SK-N-SH (cell line): ENCODE measurements at regions not wholly inside any gene's neighbourhood (a gene's known extent, or its start where the extent isn't known, plus 50 kb on each side); places are given as distances from the start of the nearest gene placed in this dataset.

Experiments used
- CTCF ChIA-PET: fragments of 300-600, 350-600 bp; formaldehyde crosslinking; extraction: SDS; loops from one replicate; lab custom pipeline; 2021; lab: Yijun Ruan, JAX
- POLR2A ChIA-PET: fragments of 350-600 bp; sonication (Branson Sonifier 250); formaldehyde crosslinking; extraction: SDS; loops from one replicate; lab custom pipeline; 2020; ENCODE audit warnings: antibody characterized with exemption, inconsistent platforms; lab: Yijun Ruan, JAX
- DNase-seq: peaks from one replicate; pipeline ENCODE4 v3.0.0; 2012
- H2AFZ ChIP-seq: fragments of 200-600 bp; sonication (generic); 2 replicates; pipeline ENCODE4 v1.8.1; 2016; ENCODE audit warnings: antibody characterized with exemption, mild to moderate bottlenecking, low read depth
- H3F3A ChIP-seq: fragments of 200-600 bp; sonication (generic); replicated peaks from 2 replicates; pipeline ENCODE3; 2016; ENCODE audit warnings: antibody characterized with exemption, mild to moderate bottlenecking; ENCODE audit not compliant: insufficient read depth
- H3K27ac ChIP-seq, 2 experiments: fragments of 200-500 bp in 1 of 2; fragments of 200-600 bp in 1 of 2; sonication (Bioruptor generic) in 1 of 2; sonication (generic), shearing (Covaris generic) in 1 of 2; 2 replicates each; pipeline versions ENCODE4 v1.5.1 to v1.6.1; 2014 to 2016; ENCODE audit warnings: low read depth in 2 of 2, inconsistent platforms in 1 of 2, low read length in 1 of 2, mild to moderate bottlenecking in 1 of 2, mixed read lengths in 1 of 2
- H3K27me3 ChIP-seq: fragments of 200-600 bp; sonication (generic), shearing (Covaris generic); 2 replicates; pipeline ENCODE4 v1.6.1; 2016; ENCODE audit warnings: mixed run types; ENCODE audit not compliant: insufficient read depth
- H3K36me3 ChIP-seq, 2 experiments: fragments of 200-500 bp in 1 of 2; fragments of 200-600 bp in 1 of 2; sonication (Bioruptor generic) in 1 of 2; sonication (generic) in 1 of 2; replicated peaks in 1 of 2; 2 replicates each; pipeline versions ENCODE3 to v1.5.1; 2014 to 2016; ENCODE audit warnings: low read length in 1 of 2, mild to moderate bottlenecking in 1 of 2; ENCODE audit not compliant: insufficient read depth in 2 of 2, control insufficient read depth in 1 of 2
- H3K4me1 ChIP-seq, 2 experiments: fragments of 200-500 bp in 1 of 2; fragments of 200-600 bp in 1 of 2; sonication (Bioruptor generic) in 1 of 2; sonication (generic), shearing (Covaris generic) in 1 of 2; 2 replicates each; pipeline versions ENCODE4 v1.5.1 to v1.6.1; 2014 to 2016; ENCODE audit warnings: low read depth in 1 of 2, low read length in 1 of 2, mixed run types in 1 of 2; ENCODE audit not compliant: insufficient read depth in 2 of 2, control insufficient read depth in 1 of 2
- H3K4me2 ChIP-seq: fragments of 200-600 bp; sonication (generic), shearing (Covaris generic); 2 replicates; pipeline ENCODE4 v1.6.1; 2017; ENCODE audit warnings: mixed run types
- H3K4me3 ChIP-seq, 2 experiments: fragments of 200-500 bp in 1 of 2; fragments of 200-600 bp in 1 of 2; sonication (Bioruptor generic) in 1 of 2; sonication (generic), shearing (Covaris generic) in 1 of 2; 2 replicates each; pipeline versions ENCODE4 v1.5.1 to v1.8.1; 2014 to 2016; ENCODE audit warnings: low read depth in 2 of 2, inconsistent platforms in 1 of 2, low read length in 1 of 2, mild to moderate bottlenecking in 1 of 2, mixed read lengths in 1 of 2, moderate library complexity in 1 of 2
- H3K79me2 ChIP-seq: fragments of 200-600 bp; sonication (generic); 2 replicates; pipeline ENCODE4 v1.8.1; 2017; ENCODE audit warnings: mild to moderate bottlenecking; ENCODE audit not compliant: insufficient read depth
- H3K9ac ChIP-seq: fragments of 200-600 bp; sonication (generic); 2 replicates; pipeline ENCODE4 v1.6.1; 2017; ENCODE audit warnings: mixed run types
- H3K9me2 ChIP-seq: fragments of 200-600 bp; sonication (generic); 2 replicates; pipeline ENCODE4 v1.6.1; 2017; ENCODE audit warnings: mixed run types
- H3K9me3 ChIP-seq: fragments of 200-600 bp; sonication (generic); 2 replicates; pipeline ENCODE4 v1.6.1; 2017; ENCODE audit warnings: mixed run types, mild to moderate bottlenecking, moderate library complexity
- H4K20me1 ChIP-seq: fragments of 200-600 bp; sonication (generic); 2 replicates; pipeline ENCODE4 v1.6.1; 2017; ENCODE audit warnings: mild to moderate bottlenecking, mixed run types; ENCODE audit not compliant: insufficient read depth
- CHD2 ChIP-seq: fragments of 150-350 bp; IDR thresholded peaks from 2 replicates; pipeline ENCODE4 v1.6.1; 2018; ENCODE audit warnings: low read length; ENCODE audit not compliant: partially characterized antibody
- CTCF ChIP-seq: fragments of 200-600 bp; sonication (generic); IDR thresholded peaks from 2 replicates; pipeline ENCODE4 v1.6.1; 2017; ENCODE audit warnings: antibody characterized with exemption, mild to moderate bottlenecking, moderate library complexity
- ELF1 ChIP-seq: IDR thresholded peaks from 2 replicates; pipeline ENCODE4 v1.4.0; 2012
- EP300 ChIP-seq, 2 experiments: IDR thresholded peaks; 2 replicates each; pipeline versions ENCODE4 v1.4.0 to v1.6.1; 2012; ENCODE audit warnings: borderline replicate concordance in 1 of 2, low read depth in 1 of 2, low read length in 1 of 2
- EZH2phosphoT487 ChIP-seq: fragments of 200-600 bp; sonication (generic); IDR thresholded peaks from 2 replicates; pipeline ENCODE4 v1.6.1; 2017; ENCODE audit warnings: low read depth, mixed run types, mild to moderate bottlenecking, antibody characterized with exemption, moderate library complexity, borderline replicate concordance
- GATA2 ChIP-seq: sonication (generic); formaldehyde crosslinking; IDR thresholded peaks from 2 replicates; pipeline ENCODE4 v1.5.0; 2020; ENCODE audit warnings: mild to moderate bottlenecking, missing genetic modification reagents
- MXI1 ChIP-seq: IDR thresholded peaks from 2 replicates; pipeline ENCODE4 v1.6.1; 2012; ENCODE audit warnings: mild to moderate bottlenecking, low read depth, low read length, improper control_type of control experiment
- NFIC ChIP-seq: IDR thresholded peaks from 2 replicates; pipeline ENCODE4 v1.4.0; 2012; ENCODE audit warnings: borderline replicate concordance
- NRF1 ChIP-seq: IDR thresholded peaks from 2 replicates; pipeline ENCODE4 v1.6.1; 2012; ENCODE audit warnings: low read depth, mild to moderate bottlenecking, low read length
- POLR2AphosphoS5 ChIP-seq: IDR thresholded peaks from 2 replicates; pipeline ENCODE4 v1.6.1; 2012; ENCODE audit warnings: low read depth, low read length
- RAD21 ChIP-seq: IDR thresholded peaks from 2 replicates; pipeline ENCODE4 v1.6.1; 2012; ENCODE audit warnings: mild to moderate bottlenecking, low read length
- RFX5 ChIP-seq: IDR thresholded peaks from 2 replicates; pipeline ENCODE4 v1.6.1; 2012; ENCODE audit warnings: mild to moderate bottlenecking, improper control_type of control experiment, low read length
- SIN3A ChIP-seq: IDR thresholded peaks from 2 replicates; pipeline ENCODE4 v1.6.1; 2012; ENCODE audit warnings: low read depth, mild to moderate bottlenecking, low read length, moderate library complexity, borderline replicate concordance
- SMC3 ChIP-seq: IDR thresholded peaks from 2 replicates; pipeline ENCODE4 v1.6.1; 2012; ENCODE audit warnings: low read depth, low read length, improper control_type of control experiment
- TAF1 ChIP-seq: IDR thresholded peaks from 2 replicates; pipeline ENCODE4 v1.6.1; 2012; ENCODE audit warnings: low read depth, mild to moderate bottlenecking, low read length, moderate library complexity, borderline replicate concordance
- TCF12 ChIP-seq: IDR thresholded peaks from 2 replicates; pipeline ENCODE4 v1.4.0; 2012
- TEAD4 ChIP-seq: IDR thresholded peaks from 2 replicates; pipeline ENCODE4 v1.4.0; 2012; ENCODE audit warnings: mild to moderate bottlenecking, borderline replicate concordance; ENCODE audit not compliant: insufficient read depth
- USF2 ChIP-seq: fragments of 150-350 bp; IDR thresholded peaks from 2 replicates; pipeline ENCODE4 v1.6.1; 2017; ENCODE audit warnings: antibody characterized with exemption, low read length, low read depth, borderline replicate concordance
- ZBTB33 ChIP-seq: IDR thresholded peaks from 2 replicates; pipeline ENCODE4 v1.4.0; 2012; ENCODE audit warnings: low read depth, borderline replicate concordance
- WGBS: methylation state at CpG from one replicate; pipeline ENCODE4 v1.1.6; 2017; ENCODE audit warnings: low lambda C conversion rate; 5-methylcytosine and 5-hydroxymethylcytosine counted together

GRCh38 chr12:60724984-60725383 lies 1129.2 kb downstream of the SLC16A7 start:
- Histone ChIP-seq H3K9me3 (0 out of 2 replicates have a peak, but pooled peaks cover 7% of the 10 kb centered on the region), H3K4me1 (no peaks in the 10 kb centered on the region), H3K27me3 (no peaks in the 10 kb centered on the region), H3K36me3 (no peaks in the 10 kb centered on the region), H3K9ac (no peak overlapping the region), H3F3A (no peaks in the 10 kb centered on the region), H3K4me2 (no peak overlapping the region), H3K9me2 (no peaks in the 10 kb centered on the region), H2AFZ (no peak overlapping the region), H3K27ac (no peak overlapping the region), H4K20me1 (no peaks in the 10 kb centered on the region), H3K79me2 (no peaks in the 10 kb centered on the region), H3K4me3 (no peak overlapping the region)
- no peak for DNase-seq
- ChIA-PET POLR2A (no interaction called here), CTCF (no interaction called here)
- TF ChIP-seq NRF1 (no peak), RFX5 (no peak), ZBTB33 (no peak), NFIC (no peak), RAD21 (no peak), EP300 (IDR thresholded peaks at IDR 0.05; ENCODE audit: borderline replicate concordance in 1 of 2, low read depth in 1 of 2, low read length in 1 of 2) (no peak), TEAD4 (no peak), TCF12 (no peak), CHD2 (no peak), POLR2AphosphoS5 (no peak), EZH2phosphoT487 (no peak)

- Histone ChIP-seq H3K4me3 (no peak overlapping the region), H3K4me1 (no peaks in the 10 kb centered on the region), H4K20me1 (no peaks in the 10 kb centered on the region), H3K27me3 (no peaks in the 10 kb centered on the region), H3K27ac (no peak overlapping the region), H3K9ac (no peak overlapping the region), H3K79me2 (no peaks in the 10 kb centered on the region), H3K9me2 (no peaks in the 10 kb centered on the region), H3K36me3 (no peaks in the 10 kb centered on the region), H2AFZ (no peak overlapping the region), H3F3A (no peaks in the 10 kb centered on the region), H3K4me2 (no peak overlapping the region), H3K9me3 (peaks cover 5% of the 10 kb centered on the region; the same call in 1 of the 2 replicates)
- 0% methylated on average over 1 of the region's 1 CpG for WGBS
- ChIA-PET POLR2A (no interaction called here), CTCF (no interaction called here)
- no peak for DNase-seq
- TF ChIP-seq ZBTB33, result no peak
- no peak for TF ChIP-seq MXI1
- no peak for TF ChIP-seq NRF1
- TF ChIP-seq USF2, result no peak
- no peak for TF ChIP-seq SIN3A
- no peak for TF ChIP-seq TEAD4
- TF ChIP-seq GATA2 (CRISPR knock-in tag), result no peak
- TF ChIP-seq CHD2, result no peak
- no peak for TF ChIP-seq ELF1
- TF ChIP-seq NFIC, result no peak
- TF ChIP-seq SMC3, result no peak
- TF ChIP-seq CTCF, result no peak
- TF ChIP-seq TAF1, result no peak
These were observed 1156.8 kb downstream of the SLC16A7 start for GRCh38 chr12:60752589-60752988.
